ENCODE measurements at regions not wholly inside any gene's neighbourhood (a gene's known extent, or its start where the extent isn't known, plus 50 kb on each side); places are given as distances from the start of the nearest gene placed in this dataset.

DNA sequence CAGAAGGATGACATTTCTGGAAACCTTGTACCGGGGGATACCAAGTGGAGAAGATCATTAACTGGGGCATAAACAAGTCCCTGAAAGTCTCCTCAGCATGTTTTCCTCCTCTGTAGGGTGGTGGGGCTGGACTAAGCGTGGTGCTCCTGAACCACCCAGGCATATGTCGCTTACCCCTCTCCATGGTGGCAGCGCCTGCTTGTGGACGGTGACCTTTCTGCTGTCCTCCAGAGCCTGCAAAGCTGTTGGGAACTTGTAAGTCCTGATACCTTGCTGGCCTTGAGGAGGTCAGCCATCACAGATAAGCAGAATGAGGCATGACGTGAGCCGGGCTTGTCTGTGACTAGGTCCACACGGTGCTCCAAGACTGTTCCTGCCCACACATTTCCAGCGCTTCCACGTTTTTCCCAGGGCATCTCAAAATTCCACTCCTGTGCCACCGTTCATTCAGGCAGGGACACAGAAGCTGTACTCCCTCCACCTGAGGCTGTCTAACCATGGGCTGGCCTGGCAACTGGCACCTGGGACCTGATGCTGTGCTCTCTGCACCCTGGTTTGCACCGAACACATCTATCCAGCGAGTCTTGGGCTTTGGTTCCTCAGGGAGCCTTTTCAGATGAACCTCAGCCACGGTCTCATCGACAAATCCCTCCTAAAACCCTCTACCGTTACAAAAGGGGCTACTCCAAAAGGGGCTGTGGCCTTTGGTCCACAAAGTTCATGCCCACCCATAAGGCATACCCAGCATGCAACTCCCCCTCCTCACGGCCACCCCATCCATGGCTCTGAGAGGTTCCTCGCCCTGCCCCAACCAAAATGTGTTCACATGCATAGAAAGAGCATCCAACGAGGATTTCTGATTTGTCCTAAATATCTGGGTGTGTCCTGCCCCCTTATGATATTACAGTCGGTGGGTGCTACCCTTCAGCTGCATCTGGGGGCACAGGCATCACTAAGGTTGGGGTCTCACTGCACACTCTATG is 199.6 kb upstream of the DIO3 start:
- H3K36me3 ChIP-seq: no peaks in the 10 kb centered on the region
- TF ChIP-seq, protein P1, sequence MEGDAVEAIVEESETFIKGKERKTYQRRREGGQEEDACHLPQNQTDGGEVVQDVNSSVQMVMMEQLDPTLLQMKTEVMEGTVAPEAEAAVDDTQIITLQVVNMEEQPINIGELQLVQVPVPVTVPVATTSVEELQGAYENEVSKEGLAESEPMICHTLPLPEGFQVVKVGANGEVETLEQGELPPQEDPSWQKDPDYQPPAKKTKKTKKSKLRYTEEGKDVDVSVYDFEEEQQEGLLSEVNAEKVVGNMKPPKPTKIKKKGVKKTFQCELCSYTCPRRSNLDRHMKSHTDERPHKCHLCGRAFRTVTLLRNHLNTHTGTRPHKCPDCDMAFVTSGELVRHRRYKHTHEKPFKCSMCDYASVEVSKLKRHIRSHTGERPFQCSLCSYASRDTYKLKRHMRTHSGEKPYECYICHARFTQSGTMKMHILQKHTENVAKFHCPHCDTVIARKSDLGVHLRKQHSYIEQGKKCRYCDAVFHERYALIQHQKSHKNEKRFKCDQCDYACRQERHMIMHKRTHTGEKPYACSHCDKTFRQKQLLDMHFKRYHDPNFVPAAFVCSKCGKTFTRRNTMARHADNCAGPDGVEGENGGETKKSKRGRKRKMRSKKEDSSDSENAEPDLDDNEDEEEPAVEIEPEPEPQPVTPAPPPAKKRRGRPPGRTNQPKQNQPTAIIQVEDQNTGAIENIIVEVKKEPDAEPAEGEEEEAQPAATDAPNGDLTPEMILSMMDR (IDR thresholded peaks at IDR 0.05): no peak
- H3K27ac ChIP-seq: no peak overlapping the region
- H3K27me3 ChIP-seq: peaks cover 24% of the 10 kb centered on the region
- no peak overlapping the region for H3K4me3 ChIP-seq (ENCODE audit: low read depth in 1 of 2, low read length in 1 of 2)
- H3K9me3 ChIP-seq: no peaks in the 10 kb centered on the region
- no peaks in the 10 kb centered on the region for H3K4me1 ChIP-seq (ENCODE audit: control insufficient read depth in 1 of 2, insufficient read depth in 1 of 2, low read depth in 1 of 2, low read length in 1 of 2)

DNA sequence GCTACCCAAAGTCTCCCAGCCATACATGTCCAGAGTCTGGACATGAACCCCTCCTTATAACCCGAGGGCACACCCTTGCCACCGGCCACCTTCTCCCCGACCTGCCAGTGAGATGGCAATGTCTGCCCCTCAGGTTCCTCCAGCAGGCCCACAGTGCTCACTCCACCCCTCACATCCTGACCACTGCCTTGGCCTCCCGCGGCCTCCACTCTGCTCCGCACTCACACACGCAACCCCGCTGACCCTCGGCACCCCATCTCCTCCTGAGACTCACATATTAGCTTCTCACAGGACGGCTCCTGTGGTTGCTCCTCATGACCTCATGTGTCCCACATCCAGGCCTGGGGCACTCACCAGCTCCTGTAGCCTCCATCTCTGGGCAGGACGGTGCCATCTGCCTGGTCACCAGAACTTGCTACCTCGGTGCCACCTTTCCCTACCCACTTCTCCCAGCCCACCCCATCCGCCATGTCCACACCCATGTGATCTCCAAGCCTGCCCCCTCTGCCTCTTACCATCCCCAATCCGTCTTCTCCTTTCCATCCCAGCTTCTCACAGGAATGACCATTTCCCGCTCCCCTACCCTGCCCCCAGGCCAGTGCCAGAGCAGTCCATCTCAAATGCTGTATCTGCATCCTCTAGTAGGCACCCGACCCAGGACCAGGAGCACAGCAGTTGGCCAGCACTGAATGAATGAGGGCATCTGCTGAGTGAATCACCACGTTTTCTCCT is 198.6 kb upstream of the DIO3 start:
- H3K4me1 ChIP-seq (ENCODE audit: control insufficient read depth in 1 of 2, insufficient read depth in 1 of 2, low read depth in 1 of 2, low read length in 1 of 2): no peaks in the 10 kb centered on the region
- no peaks in the 10 kb centered on the region for H3K9me3 ChIP-seq
- H3K27me3 ChIP-seq: peaks cover 24% of the 10 kb centered on the region
- H3K4me3 ChIP-seq (ENCODE audit: low read depth in 1 of 2, low read length in 1 of 2): no peak overlapping the region
- no peaks in the 10 kb centered on the region for H3K36me3 ChIP-seq
- TF ChIP-seq, protein P1 (IDR thresholded peaks at IDR 0.05): no peak
- no peak overlapping the region for H3K27ac ChIP-seq

DNA sequence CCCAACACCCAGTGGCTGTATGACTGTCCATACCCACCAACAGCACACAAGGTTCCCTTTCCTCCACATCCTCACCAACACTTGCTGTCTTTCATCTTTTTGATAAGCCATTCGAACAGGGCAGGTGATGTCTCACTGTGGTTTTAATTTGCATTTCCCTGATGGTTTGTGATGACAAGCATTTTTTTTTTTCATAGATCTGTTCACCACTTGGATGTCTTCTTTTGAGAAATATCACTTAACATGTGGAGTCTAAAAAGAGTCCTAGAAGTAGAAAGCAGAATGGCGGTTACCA is 198.1 kb upstream of the DIO3 start:
- Histone ChIP-seq H3K4me1 (ENCODE audit: control insufficient read depth in 1 of 2, insufficient read depth in 1 of 2, low read depth in 1 of 2, low read length in 1 of 2) (no peaks in the 10 kb centered on the region), H3K9me3 (no peaks in the 10 kb centered on the region), H3K27ac (no peak overlapping the region), H3K4me3 (ENCODE audit: low read depth in 1 of 2, low read length in 1 of 2) (no peak overlapping the region), H3K27me3 (peaks cover 24% of the 10 kb centered on the region), H3K36me3 (no peaks in the 10 kb centered on the region)
- TF ChIP-seq, protein P1 (IDR thresholded peaks at IDR 0.05): no peak

DNA sequence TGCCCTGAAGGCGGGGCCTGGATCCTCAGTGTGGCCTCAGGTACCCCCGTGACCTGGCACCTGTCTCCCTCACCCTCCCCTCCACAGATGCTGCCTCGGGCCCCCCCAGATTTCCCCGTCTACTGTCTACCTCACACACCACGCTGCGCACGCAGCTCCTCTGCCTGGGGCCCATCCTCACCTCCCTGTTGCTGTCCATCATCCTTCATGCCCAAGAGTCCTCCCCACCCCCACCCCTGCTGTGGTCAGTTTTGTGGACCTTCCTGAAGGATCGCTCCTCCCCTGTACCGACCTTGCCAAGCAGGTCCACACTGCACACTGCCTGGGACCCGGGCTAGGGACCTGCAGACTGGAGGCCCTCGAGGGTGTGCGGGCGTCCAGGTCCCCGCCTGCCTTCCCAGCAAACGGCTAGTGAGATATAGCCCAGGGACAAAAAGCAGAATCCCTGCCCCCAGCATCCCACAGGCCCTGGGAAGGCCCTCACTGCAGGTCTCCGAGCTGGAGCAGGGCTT is 197.4 kb upstream of the DIO3 start:
- Histone ChIP-seq H3K9me3 (no peaks in the 10 kb centered on the region), H3K36me3 (no peaks in the 10 kb centered on the region), H3K27ac (no peak overlapping the region), H3K4me3 (ENCODE audit: low read depth in 1 of 2, low read length in 1 of 2) (no peak overlapping the region), H3K27me3 (peaks cover 24% of the 10 kb centered on the region), H3K4me1 (ENCODE audit: control insufficient read depth in 1 of 2, insufficient read depth in 1 of 2, low read depth in 1 of 2, low read length in 1 of 2) (no peaks in the 10 kb centered on the region)
- TF ChIP-seq, protein P1 (IDR thresholded peaks at IDR 0.05): no peak

DNA sequence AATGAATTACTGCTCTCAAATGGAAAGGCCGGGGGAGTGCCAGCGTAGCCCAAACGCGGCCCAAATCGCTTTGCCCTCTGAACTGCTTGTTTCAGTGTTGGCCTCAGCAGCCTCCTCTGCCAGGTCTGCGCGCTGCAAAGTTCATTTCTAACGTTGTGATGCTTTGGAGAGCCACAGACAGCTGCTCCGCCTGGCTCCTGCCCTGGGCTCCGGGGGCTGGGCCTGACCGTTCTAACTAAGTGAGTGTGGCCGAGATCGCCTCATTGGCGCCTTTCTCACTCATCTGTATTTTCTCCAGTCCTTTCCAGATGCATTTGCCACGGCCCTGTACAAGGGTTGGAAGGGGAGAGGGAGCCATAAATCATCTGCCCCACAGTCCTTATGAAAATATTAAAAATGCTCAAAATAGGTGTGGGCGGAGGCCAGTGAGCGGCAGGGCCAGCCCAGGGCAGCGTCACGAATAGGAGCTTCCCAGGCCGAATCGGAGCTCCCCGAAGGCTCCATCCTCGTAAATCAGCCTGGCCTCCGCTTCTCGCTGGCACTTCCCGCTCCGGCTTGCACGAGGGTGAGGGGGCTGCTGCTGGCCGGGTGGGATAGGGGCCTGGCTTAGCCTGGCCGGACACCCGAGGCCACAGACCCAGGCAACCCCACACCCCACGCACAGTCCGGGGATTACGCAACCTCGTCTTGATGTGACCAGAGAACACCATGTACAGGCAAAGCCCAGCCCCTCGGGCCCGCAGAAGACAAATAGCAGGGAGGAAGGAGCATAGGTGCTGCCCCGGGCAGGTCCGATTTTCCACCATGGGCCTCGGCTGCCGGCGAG is 196.6 kb upstream of the DIO3 start:
- no peaks in the 10 kb centered on the region for H3K36me3 ChIP-seq
- no peaks in the 10 kb centered on the region for H3K4me1 ChIP-seq (ENCODE audit: control insufficient read depth in 1 of 2, insufficient read depth in 1 of 2, low read depth in 1 of 2, low read length in 1 of 2)
- no peak overlapping the region for H3K4me3 ChIP-seq (ENCODE audit: low read depth in 1 of 2, low read length in 1 of 2)
- TF ChIP-seq, protein P1 (IDR thresholded peaks at IDR 0.05): no peak
- no peaks in the 10 kb centered on the region for H3K9me3 ChIP-seq
- peaks cover 17% of the 10 kb centered on the region for H3K27me3 ChIP-seq
- no peak overlapping the region for H3K27ac ChIP-seq
